DMS153 (cell line): ENCODE measurements at regions not wholly inside any gene's neighbourhood (a gene's known extent, or its start where the extent isn't known, plus 50 kb on each side); places are given as distances from the start of the nearest gene placed in this dataset.
"Not testable (repeated sequence)": the region's sequence is repeated elsewhere in the genome, so short reads cannot be mapped to it uniquely, and the experiment has no call there.

Experiments used
- DNase-seq: peaks from one replicate; lab custom pipeline; 2025; lab: John Stamatoyannopoulos, UW

- DNase-seq, result no peak
Measured at GRCh38 chr2:122319539-122320132, 564.2 kb downstream of the TSN start.

GRCh38 chr2:122322815-122323214 is 567.4 kb downstream of the TSN start:
- no peak for DNase-seq

GRCh38 chr2:122323927-122324326 is 568.5 kb downstream of the TSN start:
- DNase-seq, result no peak

- DNase-seq, result no peak
Measured at GRCh38 chr2:122326471-122326870, 571.0 kb downstream of the TSN start.

DNA sequence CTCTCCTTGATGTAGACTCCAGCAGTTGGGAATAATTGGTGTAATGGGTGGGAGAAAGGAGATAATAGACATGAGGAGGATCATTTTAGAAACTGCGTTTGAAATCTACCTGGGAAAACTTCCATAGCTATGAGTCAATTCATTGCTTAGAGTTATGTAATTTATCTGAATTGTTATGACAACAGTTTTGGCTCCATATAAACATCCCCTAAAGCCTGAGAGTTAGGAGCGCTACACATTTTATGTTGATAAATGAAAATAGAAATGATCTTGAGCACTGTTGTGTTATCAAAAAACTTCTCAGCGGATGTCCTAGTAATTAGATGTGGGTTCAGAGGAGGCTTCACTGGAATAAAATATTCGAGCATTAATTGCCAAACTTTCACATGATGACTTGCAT is 573.4 kb downstream of the TSN start:
- DNase-seq, result no peak

GRCh38 chr2:122329278-122329677 is 573.8 kb downstream of the TSN start:
- no peak for DNase-seq

DNA sequence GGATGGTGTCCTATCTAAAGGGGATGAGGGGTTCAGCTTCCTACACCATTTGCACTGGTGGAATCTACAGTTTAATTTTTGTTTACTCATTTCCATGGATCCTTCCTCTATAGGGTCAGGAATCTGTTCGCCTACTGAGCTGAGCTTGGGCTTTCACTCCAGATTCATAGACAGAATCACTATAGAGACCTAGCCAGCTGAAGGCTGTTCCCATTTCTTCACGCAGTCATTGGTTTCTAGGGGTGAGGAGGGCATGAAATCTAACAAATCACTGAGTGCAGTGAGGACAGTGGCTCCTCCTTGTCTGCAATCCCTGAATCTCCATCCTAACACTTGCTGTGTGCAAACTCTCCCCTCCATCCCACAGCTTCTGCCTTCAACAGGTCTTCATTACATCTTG is 578.5 kb downstream of the TSN start:
- DNase-seq, result no peak

DNA sequence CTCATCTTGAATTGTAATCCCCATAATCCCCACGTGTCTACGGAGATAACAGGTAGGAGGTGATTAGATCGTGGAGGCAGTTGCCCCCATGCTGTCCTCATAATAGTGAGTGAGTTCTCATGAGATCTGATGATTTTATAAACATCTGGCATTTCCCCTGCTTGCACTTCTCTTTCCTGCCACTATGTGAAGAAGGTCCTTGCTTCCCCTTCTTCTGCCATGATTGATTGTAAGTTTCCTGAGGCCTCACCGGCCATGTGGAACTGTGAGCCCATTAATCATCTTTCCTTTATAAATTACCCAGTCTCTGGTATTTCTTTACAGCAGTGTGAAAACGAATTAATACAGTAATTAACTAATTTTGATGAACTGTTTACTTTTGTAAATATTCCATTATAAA is 582.5 kb downstream of the TSN start:
- DNase-seq, result no peak

DNA sequence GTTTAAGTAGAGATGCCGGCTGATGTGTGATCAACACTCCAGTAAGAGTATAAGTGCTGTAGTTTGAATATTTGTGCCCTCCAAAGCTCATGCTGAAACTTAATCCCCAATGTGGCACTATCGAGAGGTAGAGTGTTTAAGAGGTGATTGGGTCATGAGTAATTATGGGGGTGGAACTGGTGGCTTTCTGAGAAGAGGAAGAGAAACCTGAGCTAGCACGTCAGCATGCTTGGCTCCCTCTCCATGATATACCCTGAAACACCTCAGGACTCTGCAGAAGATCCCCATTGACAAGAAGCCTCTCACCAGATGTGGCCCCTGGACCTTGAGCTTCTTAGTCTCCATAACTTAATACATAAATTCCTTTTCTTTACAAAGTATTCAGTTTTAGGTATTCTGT is 584.8 kb downstream of the TSN start:
- DNase-seq, result no peak

DNA sequence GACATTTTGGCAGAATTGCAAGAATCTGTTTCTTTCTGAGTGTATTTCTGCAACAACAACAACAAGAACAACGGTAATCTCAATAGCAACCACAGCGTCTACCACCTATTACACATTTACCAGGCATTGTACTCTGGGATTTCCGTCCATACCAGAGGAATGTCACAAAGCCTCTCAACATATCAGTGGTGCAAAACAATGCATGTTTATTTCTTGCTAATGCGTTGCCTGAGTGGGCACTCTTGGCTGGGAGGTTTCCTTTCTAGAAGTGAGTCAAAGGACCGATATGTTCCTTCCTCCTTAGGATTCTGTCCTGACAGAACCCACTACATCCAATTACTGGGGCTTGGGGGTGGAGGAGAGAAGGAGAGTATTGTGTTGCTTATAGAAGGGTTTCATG is 585.6 kb downstream of the TSN start:
- DNase-seq, result no peak

DNA sequence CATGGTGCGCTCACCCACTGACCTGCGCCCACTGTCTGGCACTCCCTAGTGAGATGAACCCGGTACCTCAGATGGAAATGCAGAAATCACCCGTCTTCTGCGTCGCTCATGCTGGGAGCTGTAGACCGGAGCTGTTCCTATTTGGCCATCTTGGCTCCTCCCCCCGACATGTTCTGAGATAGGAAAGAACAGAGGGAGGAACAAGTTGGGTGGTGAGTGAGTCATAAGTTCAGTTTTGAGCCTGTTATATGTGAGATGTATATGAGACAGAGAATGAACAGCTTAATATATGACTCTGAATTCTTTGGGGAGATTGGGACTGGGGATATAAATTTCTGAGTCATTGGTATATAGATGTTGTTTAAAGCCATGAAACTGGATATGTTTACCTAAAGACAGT is 596.7 kb downstream of the TSN start:
- not testable (repeated sequence) for DNase-seq

DNA sequence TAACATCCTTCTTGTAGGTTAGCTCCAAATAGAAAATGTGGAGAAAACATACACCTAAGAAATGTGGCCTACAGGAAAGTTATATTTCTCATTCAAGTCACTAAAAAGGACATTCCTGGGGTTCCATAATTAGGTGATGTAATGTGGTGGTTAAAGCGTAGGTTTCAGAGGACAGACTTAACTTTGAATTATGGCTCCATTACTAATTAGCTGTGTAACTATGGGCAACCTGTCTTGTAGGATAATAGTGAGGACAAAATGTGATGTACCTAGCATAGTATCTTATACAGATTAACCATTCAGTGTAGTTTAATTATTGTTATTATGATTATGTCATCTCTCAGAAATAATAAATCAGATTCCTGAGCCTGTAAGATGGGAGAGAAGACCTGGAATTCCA is 602.5 kb downstream of the TSN start:
- no peak for DNase-seq

DNA sequence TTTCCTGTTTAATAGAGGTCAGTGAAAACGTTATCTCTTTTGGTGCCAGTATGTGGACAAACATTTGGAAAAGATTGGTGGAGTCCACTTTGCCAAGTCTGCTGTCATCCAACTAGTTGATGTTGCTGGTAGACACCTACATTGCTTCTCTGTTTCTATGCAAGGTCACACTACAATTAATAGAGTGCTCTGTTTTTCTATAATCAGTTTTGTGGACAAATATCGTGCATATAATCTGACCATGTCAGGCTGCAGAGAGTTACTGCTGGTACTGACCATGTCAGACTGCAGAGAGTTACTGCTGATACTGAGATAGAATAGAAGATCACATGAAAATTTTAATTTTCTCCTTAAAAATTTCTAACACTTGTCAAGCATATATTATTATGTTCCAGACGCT is 603.3 kb downstream of the TSN start:
- DNase-seq, result no peak

DNA sequence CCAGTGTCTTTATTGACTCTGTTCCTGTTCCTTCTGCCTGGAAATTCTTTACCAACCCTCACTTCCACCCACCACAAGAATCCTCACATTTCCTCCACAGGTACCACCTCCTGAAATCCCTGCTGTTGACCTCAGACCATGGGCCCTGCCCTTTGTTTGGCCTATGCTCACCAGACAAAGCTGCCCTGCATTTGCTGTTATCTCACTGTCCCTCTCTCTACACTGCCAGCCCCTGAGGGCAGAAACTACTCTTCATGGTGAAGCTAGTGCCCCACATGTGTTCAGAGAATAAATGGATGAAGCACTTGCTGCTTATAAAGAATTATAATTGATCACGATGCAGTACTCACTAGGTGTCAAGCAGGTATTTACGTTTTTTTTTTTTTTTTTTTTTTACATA is 608.4 kb downstream of the TSN start:
- no peak for DNase-seq

- no peak for DNase-seq
Measured at GRCh38 chr2:122366427-122366826, 611.0 kb downstream of the TSN start.

GRCh38 chr2:122366969-122367645 is 611.7 kb downstream of the TSN start:
- no peak for DNase-seq

- DNase-seq, result no peak
Measured at GRCh38 chr2:122367646-122368010, 612.2 kb downstream of the TSN start.

DNA sequence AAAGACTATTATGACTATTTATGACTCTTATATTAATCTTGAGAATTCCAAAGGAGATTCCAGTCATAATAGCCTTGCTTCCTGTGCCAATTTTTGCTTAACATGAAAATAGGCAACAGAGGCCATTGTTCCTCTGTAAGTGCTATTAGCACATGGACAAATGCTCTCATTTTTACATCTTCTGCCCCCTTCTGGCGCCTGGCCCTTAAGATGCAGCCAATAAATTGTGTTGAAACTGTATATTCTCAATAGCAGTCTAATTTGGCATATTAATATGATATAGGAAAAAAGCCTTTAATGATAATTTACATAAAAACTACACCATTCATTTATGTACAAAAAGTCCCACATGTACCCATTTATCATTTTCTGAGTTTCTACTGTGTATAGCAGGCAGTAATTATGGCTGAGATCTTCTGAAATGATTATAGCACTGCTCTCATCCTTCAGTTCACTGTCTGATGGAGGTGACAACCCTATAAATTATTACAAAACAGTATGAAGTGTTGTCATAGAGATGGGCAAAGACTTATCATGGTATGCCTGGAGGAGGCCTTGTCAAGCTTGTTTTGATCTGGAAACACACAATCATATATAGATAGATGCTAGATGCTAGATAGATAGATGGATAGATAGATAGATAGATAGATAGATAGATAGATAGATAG is 613.3 kb downstream of the TSN start:
- DNase-seq, result no peak

GRCh38 chr2:122378521-122378920 is 623.1 kb downstream of the TSN start:
- no peak for DNase-seq

DNA sequence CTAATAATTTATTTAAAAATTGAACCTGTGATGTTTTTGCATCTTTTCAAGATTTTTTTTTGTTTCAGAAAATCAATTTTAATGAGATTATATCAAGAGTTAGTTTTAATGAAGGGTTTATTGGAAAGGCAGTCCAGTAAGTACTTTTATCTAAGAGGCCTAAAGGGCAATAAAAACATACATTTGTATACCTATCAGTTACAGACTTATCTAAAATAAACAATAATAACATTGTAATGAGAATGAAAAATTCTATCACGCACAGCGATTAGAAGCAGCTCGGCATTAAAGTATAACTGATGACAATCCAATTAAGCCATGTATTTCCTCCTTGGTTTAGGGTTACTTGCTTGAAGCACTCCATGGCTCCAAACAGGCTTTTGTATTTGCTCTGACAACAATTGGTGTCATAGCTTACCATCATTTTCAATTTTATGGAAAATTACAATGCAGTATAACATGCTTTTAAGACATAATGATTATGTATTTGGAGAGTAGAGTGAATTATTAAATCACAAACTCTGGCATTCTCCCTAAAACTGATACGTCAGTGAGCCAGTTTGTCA is 629.4 kb downstream of the TSN start:
- DNase-seq, result peak; percentile 87

DNA sequence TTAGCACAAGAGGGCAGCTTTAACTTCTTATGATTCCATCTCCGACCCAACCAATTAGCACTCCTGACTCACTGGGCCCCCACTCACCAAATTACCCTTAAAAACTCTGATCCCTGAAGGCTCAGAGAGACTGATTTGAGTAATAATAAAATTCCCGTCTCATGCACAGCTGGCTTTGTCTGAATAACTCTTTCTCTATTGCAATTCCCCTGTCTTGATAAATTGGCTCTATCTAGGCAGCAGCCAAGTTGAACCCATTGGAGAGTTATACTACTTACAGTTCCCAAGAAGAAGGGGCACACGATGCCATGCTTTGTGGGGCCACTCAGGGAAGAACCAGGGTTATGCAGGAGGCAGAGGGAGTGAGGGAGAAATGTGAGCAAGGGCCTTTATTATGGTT is 632.8 kb downstream of the TSN start:
- DNase-seq, result no peak

DNA sequence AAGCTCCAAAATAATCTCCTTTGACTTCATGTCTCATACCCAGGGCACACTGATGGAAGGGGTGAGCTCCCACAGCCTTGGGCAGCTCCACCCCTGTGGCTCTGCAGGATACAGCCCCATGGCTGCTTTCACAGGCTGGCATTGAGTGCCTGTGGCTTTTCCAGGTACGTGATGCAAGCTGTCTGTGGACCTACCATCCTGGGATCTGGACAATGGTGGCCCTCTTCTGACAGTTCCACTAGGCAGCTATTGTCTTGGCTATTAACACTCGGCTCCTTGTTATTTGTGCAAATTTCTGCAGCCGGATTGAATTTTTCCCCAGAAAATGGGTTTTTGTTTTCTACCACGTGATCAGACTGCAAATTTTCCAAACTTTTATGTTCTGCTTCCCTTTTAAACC is 634.2 kb downstream of the TSN start:
- DNase-seq, result no peak

- DNase-seq, result no peak
Measured at GRCh38 chr2:122390406-122390805, 635.0 kb downstream of the TSN start.
